SK-N-SH treated with all-trans-retinoic acid at 6 μM for 48 hours (cell line): ENCODE measurements at regions not wholly inside any gene's neighbourhood (a gene's known extent, or its start where the extent isn't known, plus 50 kb on each side); places are given as distances from the start of the nearest gene placed in this dataset.

Source experiments
- ISL1 ChIP-seq: fragments of 250-450 bp; sonication (Bioruptor Pico); IDR thresholded peaks from 2 replicates; pipeline ENCODE4 v2.1.2; 2022; ENCODE audit warnings: mild to moderate bottlenecking, moderate library complexity
- PPARA ChIP-seq: fragments of 250-450 bp; sonication (Bioruptor Pico); IDR thresholded peaks from 2 replicates; pipeline ENCODE4 v1.5.0; 2020; ENCODE audit warnings: mild to moderate bottlenecking, borderline replicate concordance
- RARB ChIP-seq: fragments of 250-450 bp; sonication (Bioruptor Pico); IDR thresholded peaks from 2 replicates; pipeline ENCODE4 v1.8.0; 2021; ENCODE audit warnings: mild to moderate bottlenecking, moderate library complexity
- TCF4 ChIP-seq: fragments of 250-450 bp; sonication (Bioruptor Pico); IDR thresholded peaks from 2 replicates; pipeline ENCODE4 v1.8.0; 2021; ENCODE audit warnings: mild to moderate bottlenecking, moderate library complexity, borderline replicate concordance
- TOX ChIP-seq: fragments of 250-450 bp; sonication (Bioruptor Pico); IDR thresholded peaks from 2 replicates; pipeline ENCODE4 v1.8.0; 2021; ENCODE audit warnings: mild to moderate bottlenecking, moderate library complexity, borderline replicate concordance
- ZFP3 ChIP-seq: fragments of 250-450 bp; sonication (Bioruptor Pico); IDR thresholded peaks from 2 replicates; pipeline ENCODE4 v1.5.0; 2020; ENCODE audit warnings: mild to moderate bottlenecking, moderate library complexity
- ZFP30 ChIP-seq: fragments of 450-650 bp; formaldehyde crosslinking; IDR thresholded peaks from 2 replicates; pipeline ENCODE4 v1.5.0; 2022; ENCODE audit warnings: mild to moderate bottlenecking, moderate library complexity
- TF ChIP-seq, protein P1 (sequence below): fragments of 250-450 bp; sonication (Bioruptor Pico); IDR thresholded peaks from 2 replicates; pipeline ENCODE4 v1.8.0; 2020; ENCODE audit warnings: mild to moderate bottlenecking, moderate library complexity, borderline replicate concordance

DNA sequence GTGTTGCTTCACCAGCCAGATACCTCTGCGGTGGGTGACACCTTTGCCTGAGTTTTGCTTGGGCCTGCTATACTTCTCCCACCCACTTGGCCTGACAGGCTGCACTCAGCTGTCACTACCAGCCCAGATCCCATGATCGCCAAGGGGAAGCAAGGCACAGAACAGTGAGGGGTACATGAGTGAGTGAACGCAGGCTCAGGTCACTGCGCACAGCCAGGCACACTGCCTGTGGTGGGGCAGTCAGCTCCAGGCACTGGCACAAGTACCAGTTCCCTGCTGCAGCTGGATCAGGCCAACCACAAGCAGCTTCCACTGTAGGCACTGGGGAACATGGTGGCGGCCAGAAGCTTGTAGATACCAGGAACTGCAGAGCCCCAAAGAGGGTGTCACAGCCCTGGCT lies 441.9 kb upstream of the GRM3 start:
- TF ChIP-seq TCF4: no peak
- TF ChIP-seq, protein P1, sequence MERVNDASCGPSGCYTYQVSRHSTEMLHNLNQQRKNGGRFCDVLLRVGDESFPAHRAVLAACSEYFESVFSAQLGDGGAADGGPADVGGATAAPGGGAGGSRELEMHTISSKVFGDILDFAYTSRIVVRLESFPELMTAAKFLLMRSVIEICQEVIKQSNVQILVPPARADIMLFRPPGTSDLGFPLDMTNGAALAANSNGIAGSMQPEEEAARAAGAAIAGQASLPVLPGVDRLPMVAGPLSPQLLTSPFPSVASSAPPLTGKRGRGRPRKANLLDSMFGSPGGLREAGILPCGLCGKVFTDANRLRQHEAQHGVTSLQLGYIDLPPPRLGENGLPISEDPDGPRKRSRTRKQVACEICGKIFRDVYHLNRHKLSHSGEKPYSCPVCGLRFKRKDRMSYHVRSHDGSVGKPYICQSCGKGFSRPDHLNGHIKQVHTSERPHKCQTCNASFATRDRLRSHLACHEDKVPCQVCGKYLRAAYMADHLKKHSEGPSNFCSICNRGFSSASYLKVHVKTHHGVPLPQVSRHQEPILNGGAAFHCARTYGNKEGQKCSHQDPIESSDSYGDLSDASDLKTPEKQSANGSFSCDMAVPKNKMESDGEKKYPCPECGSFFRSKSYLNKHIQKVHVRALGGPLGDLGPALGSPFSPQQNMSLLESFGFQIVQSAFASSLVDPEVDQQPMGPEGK (CRISPR knock-in tag): no peak
- TF ChIP-seq ZFP30 (CRISPR knock-in tag): no peak
- TF ChIP-seq TOX (CRISPR knock-in tag): no peak
- TF ChIP-seq PPARA (CRISPR knock-in tag): no peak
- no peak for TF ChIP-seq RARB (CRISPR knock-in tag)
- TF ChIP-seq ZFP3 (CRISPR knock-in tag): no peak
- no peak for TF ChIP-seq ISL1 (CRISPR knock-in tag)
